ENCODE measurements at regions not wholly inside any gene's neighbourhood (a gene's known extent, or its start where the extent isn't known, plus 50 kb on each side); places are given as distances from the start of the nearest gene placed in this dataset.
"Not testable (repeated sequence)": the region's sequence is repeated elsewhere in the genome, so short reads cannot be mapped to it uniquely, and the experiment has no call there.

GRCh38 chr7:25069900-25070443, 55.1 kb downstream of the CYCS start:
- DNase-seq: peak; percentile 10

DNA sequence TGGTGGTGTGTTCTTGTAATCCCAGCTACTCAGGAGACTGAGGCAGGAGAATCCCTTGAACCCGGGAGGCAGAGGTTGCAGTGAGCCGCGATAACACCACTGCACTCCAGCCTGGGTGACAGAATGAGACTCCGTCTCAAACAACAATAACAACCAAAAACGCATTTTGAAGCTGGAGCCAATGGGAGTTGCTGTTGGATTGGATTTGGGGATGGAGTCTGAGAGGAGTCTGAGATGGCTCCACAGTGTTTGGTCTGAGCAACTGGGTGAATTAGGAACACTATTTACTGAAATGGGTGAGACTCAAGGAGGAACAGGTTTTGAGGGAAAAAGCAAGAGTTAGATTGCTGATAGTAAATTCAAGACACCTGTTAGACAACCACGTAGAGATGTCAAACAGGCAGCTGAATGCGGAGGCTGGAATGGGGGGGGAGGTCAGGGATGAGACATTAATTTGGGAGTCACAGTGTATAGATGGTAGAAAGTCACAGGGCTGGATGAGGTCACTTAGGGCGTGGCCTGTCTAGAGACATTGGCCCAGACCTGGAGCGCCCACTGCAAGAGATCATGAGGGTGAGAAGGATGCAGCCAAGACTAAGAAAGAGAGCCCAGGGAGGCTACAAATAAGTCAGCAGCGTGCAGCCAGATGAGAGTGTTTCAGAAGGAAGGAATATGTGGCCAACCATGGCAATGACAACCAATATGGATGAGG, 56.4 kb downstream of the CYCS start:
- no peak for DNase-seq

DNA sequence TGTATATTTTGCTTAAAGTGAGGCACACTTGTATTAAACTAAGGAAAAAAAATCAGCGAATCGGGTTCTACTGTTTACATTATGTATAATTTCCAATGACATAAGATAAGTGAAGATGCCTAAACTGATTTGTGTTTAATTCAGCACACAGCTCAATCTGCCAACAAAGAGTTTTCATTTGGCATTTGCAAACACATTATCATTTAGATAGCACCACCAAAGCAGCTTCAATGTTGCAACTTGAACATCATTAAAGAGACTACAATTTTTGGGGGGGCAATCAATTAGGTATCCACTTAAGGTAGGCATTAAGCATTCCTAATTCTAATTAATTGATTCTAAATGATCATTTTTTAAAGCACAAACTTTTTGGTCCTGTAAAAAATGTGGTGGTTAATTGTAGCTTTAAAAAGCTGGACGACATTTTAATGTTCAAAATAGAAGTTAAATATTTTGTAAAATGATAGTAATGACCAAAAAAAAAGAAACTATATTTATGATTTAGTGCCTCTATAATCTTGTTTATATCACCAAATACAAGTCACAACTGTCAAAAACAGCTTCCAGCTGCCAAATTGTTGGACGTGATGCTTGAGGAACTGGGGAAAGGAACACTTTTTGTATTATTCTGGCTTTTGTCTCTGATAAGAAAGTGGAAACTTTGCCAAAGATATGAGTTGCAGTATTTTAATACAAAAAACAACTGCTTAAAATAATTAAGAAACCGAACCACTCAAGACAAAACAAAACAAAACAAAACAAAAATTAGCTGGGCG, 57.1 kb downstream of the CYCS start:
- DNase-seq: no peak

GRCh38 chr7:25066253-25066652, 58.8 kb downstream of the CYCS start:
- no peak for DNase-seq

DNA sequence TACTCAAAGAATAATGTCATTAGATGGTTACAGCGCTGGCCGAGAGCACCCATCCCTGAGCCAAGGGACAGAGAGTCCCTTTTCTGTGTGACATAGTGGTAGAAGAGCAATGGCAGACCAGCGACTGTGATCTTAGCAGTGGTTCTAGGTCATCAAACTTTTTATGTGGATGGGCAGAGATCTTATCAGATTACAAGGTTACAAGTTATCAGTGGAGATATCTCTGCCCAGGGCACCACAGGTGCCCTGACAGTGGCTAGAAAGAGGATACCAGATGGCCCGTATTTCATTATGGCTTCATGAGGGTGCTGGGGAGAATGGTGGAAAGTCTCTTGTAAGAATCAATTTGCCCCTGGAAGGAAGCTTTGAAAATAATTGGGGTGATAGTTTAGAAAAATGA, 62.7 kb downstream of the CYCS start:
- DNase-seq: no peak

- DNase-seq: no peak
Measured at GRCh38 chr7:25060487-25061055, 64.5 kb downstream of the CYCS start.

DNA sequence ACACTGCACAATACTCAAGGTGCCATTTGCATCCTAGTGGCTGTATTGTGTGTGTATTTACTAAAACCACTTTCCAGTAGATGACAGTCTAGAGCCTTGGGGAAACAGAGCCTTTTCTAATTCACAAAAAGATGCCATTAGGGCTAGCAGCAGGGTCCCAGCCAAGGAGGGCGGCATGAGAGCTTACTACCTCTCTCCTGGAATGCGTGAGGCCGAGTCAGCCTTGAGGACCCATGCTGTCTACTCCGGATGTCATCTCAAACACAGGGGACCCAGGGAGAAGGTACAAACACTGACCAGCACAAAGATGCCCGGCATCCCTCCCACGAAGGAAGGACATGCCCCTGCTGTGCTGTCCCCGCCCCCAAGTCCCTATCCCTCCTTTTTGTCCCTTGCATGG, 65.5 kb downstream of the CYCS start:
- no peak for DNase-seq

DNA sequence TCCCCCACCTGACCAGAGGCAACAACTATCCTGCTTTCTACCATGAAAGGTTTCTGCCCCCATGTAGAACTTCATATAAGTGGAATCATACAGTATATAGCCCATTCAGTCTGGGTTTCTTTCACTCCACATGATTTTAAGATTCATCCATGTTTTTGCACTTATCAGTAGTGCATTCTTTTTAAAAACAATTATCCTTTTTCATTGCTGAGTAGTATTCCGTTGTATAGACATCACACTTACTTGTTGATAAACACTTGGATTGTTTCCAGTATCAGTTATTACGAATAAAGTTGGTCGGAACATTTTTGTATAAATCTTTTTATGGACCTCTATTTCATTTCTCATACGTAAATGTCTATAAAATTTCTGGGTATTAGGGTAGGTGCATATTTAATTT, 68.7 kb downstream of the CYCS start:
- DNase-seq: no peak

DNA sequence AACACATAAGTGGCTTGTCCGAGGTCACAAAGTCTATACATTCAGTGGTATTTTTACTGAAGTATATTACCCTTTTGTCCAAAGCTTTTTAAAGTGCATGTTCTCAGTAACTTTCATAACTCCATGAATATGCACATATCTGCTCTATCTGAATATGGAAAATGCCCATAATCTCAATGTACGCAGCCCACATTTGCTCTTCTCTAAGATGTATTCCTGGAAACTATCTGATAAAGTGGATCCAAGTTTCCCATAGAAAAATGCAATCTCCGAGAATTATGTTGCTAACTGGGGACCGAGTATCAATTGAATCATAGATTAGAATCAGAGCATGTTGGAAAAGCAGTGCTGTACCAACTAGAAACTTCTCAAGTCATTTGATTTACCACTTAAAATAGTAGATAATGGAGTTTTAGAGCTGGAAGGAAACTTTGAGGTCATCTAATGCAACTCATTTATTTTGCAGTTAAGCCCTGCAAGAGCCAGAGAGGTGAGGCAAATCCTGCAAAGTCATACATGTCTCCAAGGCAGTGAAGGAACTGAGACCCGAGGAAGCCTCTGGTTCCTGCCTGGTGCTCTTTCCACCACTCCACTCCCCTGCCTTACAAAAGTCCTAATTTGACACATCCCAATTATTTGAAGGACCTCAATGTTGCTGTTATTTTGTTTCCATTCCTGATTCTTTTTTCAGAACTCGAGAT, 69.4 kb downstream of the CYCS start:
- no peak for DNase-seq

GRCh38 chr7:25054819-25055519, 70.1 kb downstream of the CYCS start:
- DNase-seq: no peak

DNA sequence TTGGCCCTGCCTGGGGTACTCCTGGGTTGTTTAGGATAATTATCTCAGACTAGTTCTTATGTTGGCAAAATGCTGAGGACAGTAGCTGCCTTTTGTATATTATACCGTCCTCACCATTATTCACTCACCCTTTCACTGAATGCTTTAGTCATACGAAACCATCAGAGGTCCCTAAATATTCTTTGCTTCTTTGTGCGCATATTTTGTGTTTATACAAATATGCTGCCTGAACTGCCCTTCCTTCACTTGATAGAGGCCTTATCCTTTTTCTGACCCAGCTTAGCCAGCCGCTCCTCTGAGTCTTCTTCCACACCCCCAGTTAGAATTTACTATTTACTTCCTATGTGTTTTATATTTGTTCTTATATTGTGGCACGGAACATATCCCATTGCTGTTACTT, 70.2 kb upstream of the OSBPL3 start:
- no peak for DNase-seq

- DNase-seq: no peak
Measured at GRCh38 chr7:25048444-25048834, 68.5 kb upstream of the OSBPL3 start.

DNA sequence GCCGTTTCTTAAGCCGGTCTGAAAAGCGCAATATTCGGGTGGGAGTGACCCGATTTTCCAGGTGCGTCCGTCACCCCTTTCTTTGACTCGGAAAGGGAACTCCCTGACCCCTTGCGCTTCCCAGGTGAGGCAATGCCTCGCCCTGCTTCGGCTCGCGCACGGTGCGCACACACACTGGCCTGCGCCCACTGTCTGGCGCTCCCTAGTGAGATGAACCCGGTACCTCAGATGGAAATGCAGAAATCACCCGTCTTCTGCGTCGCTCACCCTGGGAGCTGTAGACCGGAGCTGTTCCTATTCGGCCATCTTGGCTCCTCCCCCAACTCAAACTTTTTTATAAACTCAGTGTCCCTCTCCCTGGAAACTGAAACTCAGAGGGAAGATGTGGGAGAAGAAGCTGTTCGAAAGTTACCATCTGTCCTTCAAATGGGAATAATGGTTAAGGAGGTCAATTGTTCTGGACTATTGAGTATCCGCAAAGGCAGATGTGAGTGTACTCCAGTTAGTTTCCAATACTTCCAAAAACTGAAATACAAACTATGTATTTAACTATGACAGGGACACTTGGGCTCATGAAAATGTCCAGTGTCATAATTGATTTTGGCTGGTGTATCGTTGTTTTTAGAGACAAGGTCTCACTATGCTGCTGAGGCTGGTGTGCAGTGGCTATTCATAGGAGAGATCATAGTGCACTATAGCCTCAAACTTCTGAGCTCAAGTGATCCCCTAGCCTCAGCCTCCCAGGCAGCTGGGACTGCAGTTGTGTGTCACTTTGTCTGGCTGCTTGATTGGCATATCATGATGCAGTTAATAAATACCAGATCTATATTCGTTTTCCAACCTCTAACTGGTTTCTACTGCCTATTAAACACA, 67.8 kb upstream of the OSBPL3 start:
- DNase-seq: not testable (repeated sequence)

DNA sequence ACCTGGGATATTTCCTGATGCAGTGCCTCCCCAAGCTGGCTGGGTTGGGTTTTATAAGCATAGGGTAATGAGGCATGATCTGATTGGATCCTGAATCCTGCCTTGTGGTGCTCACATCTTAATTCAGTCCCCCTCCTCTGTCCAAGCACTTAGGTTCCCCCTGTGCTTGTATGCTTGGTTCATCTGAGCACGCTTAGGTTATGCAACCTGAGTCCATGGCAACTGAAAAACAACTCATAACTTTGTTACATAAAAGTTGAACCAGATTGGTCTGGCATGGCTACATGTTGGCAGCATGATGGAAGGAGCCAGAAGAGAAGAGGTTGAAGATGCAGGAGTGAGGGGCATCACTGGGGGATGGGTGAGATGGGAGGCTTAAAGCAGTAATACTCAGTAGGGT, 57.3 kb upstream of the OSBPL3 start:
- DNase-seq: no peak

GRCh38 chr7:25035274-25035673, 55.3 kb upstream of the OSBPL3 start:
- no peak for DNase-seq

DNA sequence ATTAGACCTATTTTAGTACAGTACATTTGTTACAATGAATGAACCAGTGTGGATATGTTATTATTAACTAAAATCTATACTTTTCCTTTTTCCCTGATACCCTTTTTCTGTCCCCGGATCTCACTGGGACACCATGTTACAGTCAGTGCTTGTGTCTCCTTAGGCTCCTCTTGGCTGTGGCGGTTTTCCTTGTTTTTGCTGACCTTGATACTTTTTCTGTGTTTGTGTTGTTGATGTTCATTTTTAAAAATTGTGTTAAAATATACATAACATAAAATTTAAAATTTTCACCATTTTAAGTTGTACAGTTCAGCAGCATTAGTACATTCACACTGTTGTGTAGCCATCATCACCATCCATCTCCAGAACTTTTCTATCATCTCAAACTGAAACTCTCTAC, 54.2 kb upstream of the OSBPL3 start:
- no peak for DNase-seq

DNA sequence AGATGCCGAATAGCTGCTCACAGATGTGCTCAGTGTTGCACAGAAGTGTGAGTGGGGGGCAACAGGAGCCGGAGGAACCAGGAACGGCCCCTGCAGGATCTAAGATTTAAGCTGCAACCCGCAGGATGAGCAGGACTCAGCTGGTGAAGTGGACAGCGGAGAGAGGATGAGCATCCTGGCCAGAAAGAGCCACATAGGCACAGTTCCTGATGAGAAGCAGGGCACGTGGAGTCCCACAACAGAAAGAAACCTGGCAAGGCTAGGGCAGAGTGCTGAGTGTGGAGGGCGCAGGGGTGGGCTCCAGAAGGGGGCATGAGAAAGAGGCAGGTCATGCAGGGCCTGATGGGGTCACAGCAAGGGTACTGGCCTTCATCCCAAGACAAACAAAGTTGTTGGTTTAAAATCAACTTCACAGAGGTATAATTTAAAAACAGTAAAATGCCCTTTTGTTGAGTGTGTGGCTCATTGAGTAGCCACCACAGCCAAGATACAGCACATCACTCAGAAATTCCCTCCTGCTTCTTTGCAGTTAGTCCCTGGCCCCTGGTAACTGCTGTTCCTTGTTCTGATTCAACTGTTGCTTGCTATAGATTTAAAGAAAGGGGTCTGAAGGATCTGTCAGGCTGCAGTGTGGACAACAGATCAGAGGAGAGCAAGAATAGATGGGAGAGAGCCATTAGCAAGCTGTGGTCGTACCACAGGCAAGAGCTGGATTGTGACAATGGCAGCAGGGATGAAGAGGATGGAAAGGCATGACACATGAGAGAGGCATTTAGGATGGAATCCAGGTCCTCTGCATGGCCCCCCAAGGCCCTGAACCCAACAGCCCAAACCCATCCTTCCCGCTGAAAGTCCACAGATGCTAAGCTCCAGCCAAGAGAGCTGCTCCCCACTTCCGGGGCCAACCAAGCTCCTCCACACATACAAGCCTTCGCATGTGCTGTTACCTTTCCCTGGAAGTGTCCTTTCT, 53.1 kb upstream of the OSBPL3 start:
- no peak for DNase-seq

DNA sequence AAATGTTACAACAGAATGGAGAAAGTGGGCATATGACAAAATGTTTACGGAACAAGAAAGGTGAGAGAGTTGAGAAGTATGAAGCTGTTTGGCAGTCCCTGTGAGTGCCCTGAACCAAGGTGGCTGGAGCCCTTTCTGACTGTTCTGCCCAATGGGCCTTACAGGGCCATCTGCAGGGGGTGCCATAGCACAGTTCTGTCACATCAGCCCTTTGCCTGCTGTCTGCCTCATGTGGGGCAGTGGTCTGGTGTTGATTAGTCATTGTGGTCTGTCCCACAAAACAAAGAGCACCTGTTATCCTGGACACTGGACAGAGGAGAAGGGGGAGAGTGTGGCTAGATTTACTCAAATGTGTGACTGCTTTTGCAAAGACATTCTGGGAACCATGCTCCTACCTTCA, 51.5 kb upstream of the OSBPL3 start:
- no peak for DNase-seq

DNA sequence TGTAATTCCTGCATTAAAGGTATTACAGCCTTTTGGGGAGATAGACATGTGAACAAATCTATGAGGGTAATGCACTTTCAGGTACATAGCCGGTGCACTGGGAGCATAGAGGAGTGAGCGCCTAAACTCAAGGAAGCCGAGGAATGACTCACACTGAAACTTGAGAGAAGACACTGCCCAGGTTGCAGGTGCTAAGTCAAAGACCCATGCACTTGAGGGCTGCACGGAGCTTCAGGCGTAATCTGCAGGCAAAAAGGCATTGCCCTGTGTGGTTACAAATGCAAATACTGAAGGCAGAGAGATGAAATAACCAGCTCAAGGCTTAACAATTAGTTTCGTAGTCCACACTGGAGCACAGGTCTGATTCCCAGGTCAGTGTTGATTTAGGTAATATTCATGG, 51.0 kb upstream of the OSBPL3 start:
- DNase-seq: no peak
